Endothelial cell of umbilical vein (primary cell): ENCODE measurements at regions not wholly inside any gene's neighbourhood (a gene's known extent, or its start where the extent isn't known, plus 50 kb on each side); places are given as distances from the start of the nearest gene placed in this dataset.

Experiments used
- BruUV-seq: library from RNA; stranded (reverse); fragments of 400-500 nt; replicated peaks from 2 replicates; lab custom pipeline; 2021; lab: Mats Ljungman, UMichigan
- CTCF ChIA-PET: fragments of 300-600, 350-600 bp; sonication (Branson Sonifier 250); formaldehyde crosslinking; loops from one replicate; lab custom pipeline; 2021; ENCODE audit warnings: antibody characterized with exemption, inconsistent platforms; lab: Charles Lee
- POLR2A ChIA-PET: fragments of 300-600, 350-600 bp; sonication (Branson Sonifier 250); formaldehyde crosslinking; loops from one replicate; lab custom pipeline; 2021; ENCODE audit warnings: antibody characterized with exemption, inconsistent platforms; lab: Charles Lee
- DNase-seq: peaks from one replicate; pipeline ENCODE4 v3.0.0-alpha.2; 2011; ENCODE audit warnings: low read depth, low spot score
- FAIRE-seq: peaks from 2 replicates; lab custom pipeline; 2011; peaks lifted over from hg19 to GRCh38; lab: Jason Lieb, UNC
- H2AFZ ChIP-seq: 2 replicates; pipeline ENCODE4 v1.6.0; 2012; ENCODE audit warnings: low read depth, low read length, control low read depth, inconsistent platforms
- H3K27ac ChIP-seq: 2 replicates; pipeline ENCODE4 v1.5.1; 2011; ENCODE audit warnings: low read depth, mild to moderate bottlenecking, control low read depth, low read length, moderate library complexity; ENCODE audit not compliant: insufficient read depth
- H3K27me3 ChIP-seq, 2 experiments: 2 replicates each; pipeline versions ENCODE4 v1.6.0 to v1.6.1; 2011; ENCODE audit warnings: low read length in 2 of 2, mixed read lengths in 1 of 2; ENCODE audit not compliant: control insufficient read depth in 2 of 2, insufficient read depth in 2 of 2
- H3K36me3 ChIP-seq, 2 experiments: 2 replicates in 1 of 2; 3 replicates in 1 of 2; pipeline ENCODE4 v1.5.1; 2011; ENCODE audit warnings: low read length in 2 of 2, mild to moderate bottlenecking in 1 of 2, moderate library complexity in 1 of 2; ENCODE audit not compliant: control insufficient read depth in 2 of 2, insufficient read depth in 2 of 2; ENCODE audit errors: extremely low read depth in 1 of 2
- H3K4me1 ChIP-seq: 3 replicates; pipeline ENCODE4 v1.5.1; 2011; ENCODE audit warnings: mild to moderate bottlenecking, low read length; ENCODE audit not compliant: control insufficient read depth, insufficient read depth; ENCODE audit errors: extremely low read depth
- H3K4me2 ChIP-seq: 2 replicates; pipeline ENCODE4 v1.6.1; 2011; ENCODE audit warnings: low read length, control low read depth, mixed read lengths; ENCODE audit not compliant: insufficient read depth
- H3K4me3 ChIP-seq, 3 experiments: fragments of 200-600 bp in 1 of 3; sonication (generic), shearing (Covaris generic) in 1 of 3; replicated peaks in 1 of 3; 2 replicates each; pipeline ENCODE4 v1.5.1; 2011 to 2016; ENCODE audit warnings: control low read depth in 3 of 3, low read length in 3 of 3, mild to moderate bottlenecking in 2 of 3, inconsistent platforms in 1 of 3, low read depth in 1 of 3, moderate library complexity in 1 of 3; ENCODE audit not compliant: insufficient read depth in 1 of 3
- H3K79me2 ChIP-seq: 2 replicates; pipeline ENCODE4 v1.6.0; 2012; ENCODE audit warnings: low read length, inconsistent platforms; ENCODE audit not compliant: control insufficient read depth, insufficient read depth
- H3K9ac ChIP-seq: replicated peaks from 2 replicates; pipeline ENCODE3; 2011; ENCODE audit warnings: low read length, control low read depth; ENCODE audit not compliant: insufficient read depth; ENCODE audit errors: extremely low read depth
- H3K9me1 ChIP-seq: replicated peaks from 3 replicates; pipeline ENCODE4 v1.6.0; 2011; ENCODE audit warnings: mild to moderate bottlenecking, low read length; ENCODE audit not compliant: control insufficient read depth, insufficient read depth; ENCODE audit errors: extremely low read depth
- H3K9me3 ChIP-seq: replicated peaks from 2 replicates; pipeline ENCODE4 v1.5.1; 2012; ENCODE audit warnings: low read length, inconsistent platforms; ENCODE audit not compliant: control insufficient read depth, insufficient read depth
- H4K20me1 ChIP-seq: replicated peaks from 2 replicates; pipeline ENCODE3; 2011; ENCODE audit warnings: mild to moderate bottlenecking, low read length; ENCODE audit not compliant: control insufficient read depth, insufficient read depth; ENCODE audit errors: extremely low read depth
- CTCF ChIP-seq, 2 donors: IDR thresholded peaks; 1 replicate in 1 of 2; 2 replicates in 1 of 2; pipeline ENCODE4 v1.5.1; 2011; ENCODE audit warnings: low read length in 2 of 2, mild to moderate bottlenecking in 2 of 2, moderate library complexity in 2 of 2, control low read depth in 1 of 2, inconsistent platforms in 1 of 2, low read depth in 1 of 2; ENCODE audit not compliant: insufficient read depth in 1 of 2; ENCODE audit errors: extremely low read depth in 1 of 2
- EZH2 ChIP-seq: IDR thresholded peaks from 2 replicates; pipeline ENCODE4 v1.6.1; 2012; ENCODE audit warnings: borderline replicate concordance, low read depth, mild to moderate bottlenecking, moderate library complexity, low read length, inconsistent platforms; ENCODE audit not compliant: severe bottlenecking
- FOS ChIP-seq: IDR thresholded peaks from 2 replicates; pipeline ENCODE4 v1.6.1; 2011; ENCODE audit warnings: mild to moderate bottlenecking, low read length, moderate library complexity, borderline replicate concordance; ENCODE audit not compliant: insufficient read depth
- GATA2 ChIP-seq: IDR thresholded peaks from 2 replicates; pipeline ENCODE4 v1.7.0; 2011; ENCODE audit warnings: low read depth, mild to moderate bottlenecking, moderate library complexity, mixed read lengths, low read length; ENCODE audit not compliant: insufficient read length, insufficient read depth
- JUN ChIP-seq: IDR thresholded peaks from 2 replicates; pipeline ENCODE4 v1.6.1; 2011; ENCODE audit warnings: borderline replicate concordance, low read depth; ENCODE audit not compliant: insufficient read length, insufficient read depth
- MAX ChIP-seq: IDR thresholded peaks from 2 replicates; pipeline ENCODE4 v1.6.1; 2011; ENCODE audit not compliant: insufficient read depth, insufficient read length
- MYC ChIP-seq: IDR thresholded peaks from one replicate; pipeline ENCODE4 v1.6.1; 2011; ENCODE audit warnings: mild to moderate bottlenecking, low read depth, low read length
- POLR2A ChIP-seq: IDR thresholded peaks from 2 replicates; pipeline ENCODE4 v1.6.1; 2012; ENCODE audit warnings: low read depth, mild to moderate bottlenecking, control low read depth, low read length
- POLR2AphosphoS5 ChIP-seq: IDR thresholded peaks from 2 replicates; pipeline ENCODE4 v1.6.1; 2012; ENCODE audit warnings: low read depth, mild to moderate bottlenecking, control low read depth, low read length, moderate library complexity; ENCODE audit not compliant: insufficient read depth
- dilution Hi-C: fragments of 300-500 bp; cut with MboI; formaldehyde crosslinking; loops from one replicate; pipeline ENCODE4 v1.15.0; 2019; ENCODE audit warnings: low sequenced_read_pairs; ENCODE audit not compliant: extremely low pct_ligation_motif_present
- intact Hi-C: fragments of 100-400 bp; cut with micrococcal nuclease; formaldehyde crosslinking; loops from one replicate; pipeline ENCODE4 v1.10.0; 2022

GRCh38 chr4:162675661-162676060 is 491.0 kb downstream of the NAF1 start:
- POLR2A ChIA-PET: no interaction called here
- DNase-seq: no peak

GRCh38 chr4:162661913-162662312 is 498.1 kb upstream of the FSTL5 start:
- H3K36me3 ChIP-seq: no peaks in the 10 kb centered on the region
- no TSS peak for BruUV-seq

More at GRCh38 chr4:162675661-162676060, 491.0 kb downstream of the NAF1 start:
- no peak overlapping the region for H3K4me2 ChIP-seq
- H3K9ac ChIP-seq: no peak overlapping the region
- dilution Hi-C loops (no loop called here), intact Hi-C loops (no loop called here)
- no peak for TF ChIP-seq MAX
- no peak for TF ChIP-seq JUN
- no peak for TF ChIP-seq MYC
- no peak for TF ChIP-seq POLR2A
- no peak for TF ChIP-seq FOS
- no peaks in the 10 kb centered on the region for H3K27me3 ChIP-seq
- no peak for FAIRE-seq
- no peaks in the 10 kb centered on the region for H3K79me2 ChIP-seq
- H3K36me3 ChIP-seq: no peaks in the 10 kb centered on the region
- H2AFZ ChIP-seq: no peak overlapping the region
- H3K4me3 ChIP-seq: no peak overlapping the region
- CTCF ChIA-PET: no interaction called here
- no TSS peak for BruUV-seq
- no peaks in the 10 kb centered on the region for H3K4me1 ChIP-seq
- H3K9me1 ChIP-seq: no peaks in the 10 kb centered on the region
- H4K20me1 ChIP-seq: no peaks in the 10 kb centered on the region
- H3K9me3 ChIP-seq: peaks cover 5% of the 10 kb centered on the region
- H3K27ac ChIP-seq: no peak overlapping the region

More at GRCh38 chr4:162661913-162662312, 498.1 kb upstream of the FSTL5 start:
- no peaks in the 10 kb centered on the region for H3K27me3 ChIP-seq
- POLR2A ChIA-PET: no interaction called here
- TF ChIP-seq MYC: no peak
- no peak for TF ChIP-seq MAX
- TF ChIP-seq FOS: no peak
- TF ChIP-seq CTCF (IDR thresholded peaks at IDR 0.05; ENCODE audit: extremely low read depth in 1 of 2, insufficient read depth in 1 of 2, low read depth in 1 of 2, low read length in 2 of 2): no peak
- no peak for TF ChIP-seq EZH2
- TF ChIP-seq JUN: no peak
- TF ChIP-seq POLR2AphosphoS5: no peak
- TF ChIP-seq GATA2: no peak
- TF ChIP-seq POLR2A: no peak
- no peaks in the 10 kb centered on the region for H3K9me1 ChIP-seq
- H3K79me2 ChIP-seq: no peaks in the 10 kb centered on the region
- intact Hi-C loops (no loop called here), dilution Hi-C loops (no loop called here)
- peaks cover 3% of the 10 kb centered on the region for H3K9me3 ChIP-seq
- FAIRE-seq: no peak
- H3K4me1 ChIP-seq: no peaks in the 10 kb centered on the region
- DNase-seq: no peak
- H3K27ac ChIP-seq: no peak overlapping the region
- no peak overlapping the region for H2AFZ ChIP-seq
- H3K9ac ChIP-seq: no peak overlapping the region
- no peaks in the 10 kb centered on the region for H4K20me1 ChIP-seq
- CTCF ChIA-PET: no interaction called here
- no peak overlapping the region for H3K4me3 ChIP-seq
- no peak overlapping the region for H3K4me2 ChIP-seq
